ENCODE measurements at regions not wholly inside any gene's neighbourhood (a gene's known extent, or its start where the extent isn't known, plus 50 kb on each side); places are given as distances from the start of the nearest gene placed in this dataset.
"Not testable (repeated sequence)": the region's sequence is repeated elsewhere in the genome, so short reads cannot be mapped to it uniquely, and the experiment has no call there.

- DNase-seq (ENCODE audit: low read depth in 2 of 2) = no peak
These were observed 395.8 kb upstream of the CCDC54 start for GRCh38 chr3:106981392-106981791.

DNA sequence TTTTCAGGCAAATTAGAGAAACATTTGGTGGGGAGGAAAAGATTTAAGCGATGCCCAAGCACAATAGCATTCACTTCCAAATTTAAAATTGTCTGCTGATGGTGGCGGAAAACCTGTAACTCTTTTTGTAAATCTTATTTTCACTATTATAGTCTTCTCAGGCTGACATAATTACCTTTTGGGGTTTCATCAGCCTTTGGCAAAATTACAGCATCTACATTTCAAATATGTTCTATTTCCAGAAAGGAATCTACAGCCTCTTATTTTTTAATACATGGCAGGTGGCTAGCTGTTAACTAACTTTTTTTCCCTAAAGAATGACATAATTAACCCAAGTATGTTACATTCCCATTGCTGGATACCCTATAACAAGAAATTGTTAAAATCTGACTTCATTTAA, 391.5 kb upstream of the CCDC54 start:
- DNase-seq (ENCODE audit: low read depth in 2 of 2) = no peak

GRCh38 chr3:106998841-106999682, 378.2 kb upstream of the CCDC54 start:
- DNase-seq (ENCODE audit: low read depth in 2 of 2) = not testable (repeated sequence)

DNA sequence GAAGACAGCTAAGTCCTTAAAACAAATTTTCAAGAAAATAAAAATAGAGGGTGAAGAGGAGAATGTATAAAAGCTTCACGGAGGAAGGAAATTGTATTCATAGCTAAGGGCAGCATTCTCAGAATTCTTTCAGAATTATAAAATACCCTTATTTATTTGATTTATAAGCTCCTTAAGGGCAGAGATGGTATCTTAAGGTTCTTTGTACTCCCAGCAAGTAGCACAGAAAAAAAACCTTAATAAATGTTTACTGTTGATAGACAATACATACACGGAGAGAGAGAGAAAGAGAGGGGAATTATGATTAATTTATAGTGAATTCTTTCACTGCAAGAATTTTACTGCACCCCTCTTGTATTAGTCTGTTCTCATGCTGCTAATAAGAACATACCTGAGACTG, 375.6 kb upstream of the CCDC54 start:
- DNase-seq (ENCODE audit: low read depth in 2 of 2) = no peak

- DNase-seq (ENCODE audit: low read depth in 2 of 2) = not testable (repeated sequence)
These were observed 371.9 kb upstream of the CCDC54 start for GRCh38 chr3:107005352-107005751.

GRCh38 chr3:107008213-107008612, 369.0 kb upstream of the CCDC54 start:
- no peak for DNase-seq (ENCODE audit: low read depth in 2 of 2)

GRCh38 chr3:107013641-107014040, 363.6 kb upstream of the CCDC54 start:
- no peak for DNase-seq (ENCODE audit: low read depth in 2 of 2)

GRCh38 chr3:107024551-107025026, 352.6 kb upstream of the CCDC54 start:
- DNase-seq (ENCODE audit: low read depth in 2 of 2) = no peak

DNA sequence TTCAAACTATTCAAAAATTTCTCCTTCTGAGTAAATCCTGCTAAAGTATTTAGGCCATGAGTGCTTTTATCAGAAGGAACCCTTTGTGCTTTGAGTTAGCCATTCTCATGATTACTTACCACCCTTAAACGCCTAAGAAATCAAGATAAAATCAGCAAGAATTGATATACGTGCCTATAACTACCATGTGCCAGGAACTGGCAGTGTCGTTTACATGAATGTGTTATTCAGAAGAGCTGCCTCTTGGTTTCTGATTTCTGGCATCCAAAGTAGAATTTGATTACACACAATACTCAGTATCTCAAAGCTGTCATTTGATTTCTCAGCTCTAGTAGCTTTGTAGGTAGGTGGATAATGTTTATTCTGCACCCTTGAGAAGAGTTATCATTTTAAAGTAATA, 351.3 kb upstream of the CCDC54 start:
- no peak for DNase-seq (ENCODE audit: low read depth in 2 of 2)

DNA sequence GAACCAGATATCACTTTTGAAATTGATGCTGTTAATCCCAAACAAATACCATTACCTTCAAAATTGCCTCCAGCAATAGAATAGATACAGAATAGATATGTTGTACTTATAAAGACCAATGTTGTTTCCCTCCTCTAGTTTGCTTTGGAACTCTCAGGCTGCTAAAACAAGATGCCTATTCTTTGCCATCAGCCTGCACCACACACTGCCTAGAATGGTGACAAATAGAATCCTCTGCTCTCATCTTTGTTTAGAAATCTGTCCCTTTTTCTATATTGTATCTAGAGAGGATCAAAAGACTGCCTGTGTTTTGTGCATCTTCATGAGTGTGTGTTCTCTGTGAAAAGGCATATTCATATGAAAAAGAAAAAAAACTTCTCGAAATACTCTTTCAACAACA, 349.2 kb upstream of the CCDC54 start:
- no peak for DNase-seq (ENCODE audit: low read depth in 2 of 2)

DNA sequence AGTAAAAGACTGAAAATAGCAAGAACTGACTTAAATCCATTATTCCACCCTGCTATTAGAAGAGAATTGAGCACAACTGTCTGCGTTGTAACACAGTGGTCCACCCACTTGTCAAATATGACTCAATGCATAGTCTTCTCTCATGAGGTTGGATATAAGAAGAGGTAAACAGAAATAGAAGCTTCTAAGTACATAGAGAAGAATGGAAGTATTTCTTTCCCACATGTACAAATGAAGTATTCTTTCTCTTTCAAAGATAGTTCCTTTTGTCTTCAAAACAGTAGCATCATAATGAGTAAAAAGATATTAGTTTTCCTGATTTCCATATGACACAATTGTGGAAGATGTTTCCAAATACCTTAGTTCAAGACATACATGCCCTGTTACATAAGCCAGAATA, 348.6 kb upstream of the CCDC54 start:
- DNase-seq (ENCODE audit: low read depth in 2 of 2) = no peak

GRCh38 chr3:107032111-107032510, 345.1 kb upstream of the CCDC54 start:
- no peak for DNase-seq (ENCODE audit: low read depth in 2 of 2)

GRCh38 chr3:107034142-107034541, 343.1 kb upstream of the CCDC54 start:
- no peak for DNase-seq (ENCODE audit: low read depth in 2 of 2)

- DNase-seq (ENCODE audit: low read depth in 2 of 2) = no peak
These were observed 342.1 kb upstream of the CCDC54 start for GRCh38 chr3:107035176-107035575.

GRCh38 chr3:107044677-107045076, 332.6 kb upstream of the CCDC54 start:
- no peak for DNase-seq (ENCODE audit: low read depth in 2 of 2)

DNA sequence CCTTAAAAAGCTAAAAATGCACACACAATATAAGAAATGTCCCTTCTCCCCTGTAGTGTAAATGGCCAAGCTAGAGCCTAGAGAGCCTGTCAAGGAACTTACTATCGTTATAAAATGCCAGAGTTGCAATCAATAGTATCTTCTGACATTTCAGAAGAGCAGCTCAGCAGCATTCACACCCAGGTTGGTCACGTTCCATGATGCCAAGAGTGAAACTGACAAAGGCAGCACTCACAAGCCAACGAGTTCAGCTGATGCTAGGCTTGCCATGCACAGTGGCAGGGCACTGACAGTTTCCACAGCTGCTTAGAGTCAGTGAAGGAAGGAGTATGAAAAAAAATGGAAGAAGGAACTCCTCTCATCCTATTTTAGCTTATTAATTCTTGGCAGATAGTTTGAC, 331.4 kb upstream of the CCDC54 start:
- no peak for DNase-seq (ENCODE audit: low read depth in 2 of 2)

DNA sequence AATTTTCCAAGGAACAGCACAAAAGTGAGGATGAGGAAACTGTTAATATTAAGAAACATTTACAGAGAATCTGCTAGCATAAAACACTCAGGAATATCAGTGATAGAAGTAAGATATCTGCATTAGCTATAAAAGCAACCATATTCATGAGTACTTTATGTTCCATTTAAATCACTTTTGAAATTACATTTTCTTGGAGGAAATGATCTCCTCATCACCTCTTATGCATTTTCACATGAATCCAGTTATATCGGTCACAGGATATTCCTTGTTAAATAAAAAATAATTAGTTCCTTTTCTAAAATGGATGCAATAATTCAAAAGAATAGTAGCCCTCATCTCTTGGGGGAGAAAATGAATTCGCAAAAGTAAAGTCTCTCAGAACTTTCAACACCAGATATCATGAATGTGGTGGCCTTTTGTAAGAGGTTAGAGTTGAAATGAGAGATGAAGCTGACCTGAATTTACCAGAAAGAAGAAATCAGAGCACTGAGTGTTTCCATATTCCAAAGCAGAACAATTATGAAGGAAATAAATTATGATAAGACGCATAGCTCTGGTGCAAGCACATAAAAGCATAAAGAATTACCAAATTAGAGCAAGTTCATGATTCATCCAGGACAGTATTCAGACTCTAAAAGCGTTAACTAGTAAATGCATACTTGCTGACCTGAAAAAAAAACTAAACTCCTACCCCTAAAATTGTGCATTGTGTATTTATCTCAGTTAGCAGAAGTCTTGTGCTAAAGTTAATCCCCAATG, 321.9 kb upstream of the CCDC54 start:
- DNase-seq (ENCODE audit: low read depth in 2 of 2) = no peak

- DNase-seq (ENCODE audit: low read depth in 2 of 2) = no peak
These were observed 315.8 kb upstream of the CCDC54 start for GRCh38 chr3:107061466-107061865.

GRCh38 chr3:107062310-107062709, 314.9 kb upstream of the CCDC54 start:
- no peak for DNase-seq (ENCODE audit: low read depth in 2 of 2)

DNA sequence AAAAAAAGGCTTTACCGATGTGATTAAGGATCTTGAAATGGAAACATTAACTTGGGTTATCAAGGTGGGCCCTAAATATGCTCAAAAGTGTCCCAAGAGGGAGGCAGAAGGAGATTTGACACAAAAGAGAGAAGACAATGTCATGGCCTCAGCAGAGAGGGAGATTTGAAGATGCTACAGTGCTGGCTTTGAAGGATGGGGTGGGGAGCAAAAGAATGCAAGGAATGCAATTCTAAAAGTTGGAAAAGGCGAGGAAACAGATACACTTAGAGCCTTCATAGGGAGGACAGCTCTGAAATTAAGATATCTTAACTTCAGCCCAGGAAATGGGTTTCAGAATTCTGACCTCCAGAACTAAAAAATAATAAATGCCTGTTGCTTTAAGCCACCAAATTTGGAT, 314.5 kb upstream of the CCDC54 start:
- no peak for DNase-seq (ENCODE audit: low read depth in 2 of 2)

DNA sequence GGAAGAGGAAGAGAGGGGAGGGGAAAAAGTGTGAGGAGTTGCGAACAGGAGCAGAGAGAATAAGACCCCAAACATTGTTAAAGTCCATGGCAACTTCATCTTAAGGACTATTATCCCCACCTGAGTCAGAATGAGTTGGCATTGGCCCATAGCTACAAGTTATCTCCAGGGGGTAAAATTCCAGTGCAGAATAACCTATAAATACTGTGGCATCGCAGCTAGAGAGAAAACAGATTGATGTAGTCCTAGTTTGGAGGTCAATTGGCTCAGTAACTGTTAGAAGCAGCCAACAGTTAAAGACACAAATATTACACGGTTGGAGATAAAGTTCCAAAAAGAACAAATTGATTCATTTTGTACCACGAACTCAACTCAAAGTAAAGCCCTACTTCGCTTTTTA, 313.9 kb upstream of the CCDC54 start:
- DNase-seq (ENCODE audit: low read depth in 2 of 2) = no peak

DNA sequence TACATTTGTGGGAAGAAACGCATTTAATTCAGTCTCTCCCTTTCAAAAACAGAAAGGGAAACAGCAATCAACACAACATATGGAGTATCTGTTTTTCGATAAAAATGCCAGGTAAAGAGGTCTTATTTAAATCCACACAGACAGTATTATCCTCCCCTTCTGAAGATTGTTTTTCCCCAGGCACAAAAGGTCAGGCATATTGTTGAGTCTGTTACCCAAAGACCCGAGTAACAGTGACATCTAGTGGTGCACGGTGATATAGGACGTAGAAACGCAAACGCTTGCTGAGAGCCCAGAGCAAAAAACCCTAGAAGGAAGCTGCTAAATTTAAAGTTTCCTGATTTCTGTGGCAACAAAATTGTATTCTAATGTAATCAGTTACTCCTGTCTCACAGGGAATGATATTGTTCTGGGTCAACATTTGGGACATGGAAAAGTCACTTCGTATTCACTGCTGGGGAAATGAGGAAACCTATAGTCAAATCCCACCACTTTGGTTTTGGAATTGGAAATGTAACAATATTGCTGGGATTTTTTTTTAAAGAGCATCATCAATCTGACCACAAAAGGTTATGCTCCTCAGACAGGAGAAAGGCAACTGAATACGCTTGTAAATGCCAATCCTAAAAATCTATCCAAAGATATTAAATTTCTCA, 312.7 kb upstream of the CCDC54 start:
- DNase-seq (ENCODE audit: low read depth in 2 of 2) = peak; percentile 49 to 59

Data from stimulated activated CD4-positive, alpha-beta T cell treated with anti-CD3 and anti-CD28 coated beads, Interleukin-4, amount 100 ng/mL, for 48 hours (primary cell).